ENCODE measurements at regions not wholly inside any gene's neighbourhood (a gene's known extent, or its start where the extent isn't known, plus 50 kb on each side); places are given as distances from the start of the nearest gene placed in this dataset.

DNA sequence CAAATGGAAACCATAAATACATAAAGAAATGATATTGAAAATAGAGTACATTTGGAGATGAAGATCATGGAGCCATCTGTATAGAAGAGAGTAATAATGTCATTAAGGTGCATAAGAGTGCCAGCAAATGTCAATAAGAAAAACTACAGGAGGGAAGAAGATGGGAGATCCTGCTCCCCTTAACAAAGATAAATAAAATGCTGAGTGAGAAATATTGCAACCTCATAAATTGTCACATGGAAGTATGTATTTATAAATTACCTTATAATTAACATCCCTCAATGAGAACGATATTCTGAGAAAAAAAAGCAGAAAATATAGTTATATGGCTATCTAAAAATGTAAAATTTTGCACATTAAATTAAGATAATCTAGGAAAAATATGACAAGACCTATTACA lies 155.2 kb upstream of the PRSS1 start:
- intact Hi-C loops (cut with micrococcal nuclease; ENCODE audit: unreplicated experiment), result no loop called here
- Histone ChIP-seq H3K9me3 (ENCODE audit: low read length) (no peaks in the 10 kb centered on the region), H3K27me3 (ENCODE audit: control insufficient read depth in 1 of 2, insufficient read depth in 2 of 2, low read length in 2 of 2) (no peaks in the 10 kb centered on the region; a peak in 1 of 5 replicates), H2AFZ (ENCODE audit: low read length) (no peak overlapping the region), H3K4me1 (ENCODE audit: insufficient read depth, low read length) (no peaks in the 10 kb centered on the region), H3K27ac (ENCODE audit: extremely low read length, insufficient read depth, low read length) (no peak overlapping the region), H4K20me1 (ENCODE audit: insufficient read depth, low read length) (no peaks in the 10 kb centered on the region), H3K4me2 (ENCODE audit: low read depth, low read length) (no peak overlapping the region), H3K79me2 (ENCODE audit: insufficient read depth, low read length) (no peaks in the 10 kb centered on the region), H3K4me3 (replicated peaks in 1 of 3; ENCODE audit: insufficient read depth in 1 of 3, low read depth in 2 of 3, low read length in 3 of 3) (no peak overlapping the region), H3K36me3 (replicated peaks in 1 of 2; ENCODE audit: control insufficient read depth in 1 of 2, insufficient read depth in 2 of 2, low read length in 2 of 2) (no peaks in the 10 kb centered on the region), H3K9ac (ENCODE audit: insufficient read depth, low read depth, low read length) (no peak overlapping the region)
- ChIA-PET POLR2A (no interaction called here), CTCF (ENCODE audit: low intra/inter-chr PET ratio, low total read pairs) (no interaction called here)
- BruUV-seq (replicated peaks), result no TSS peak
- no peak for ATAC-seq
- WGBS (ENCODE audit: low lambda C conversion rate), result 4% methylated on average over 1 of the region's 1 CpG
- in situ Hi-C loops (cut with HindIII; ENCODE audit: extremely low pct_ligation_motif_present, low pct_unique_long_range_greater_than_20kb), result no loop called here
- DNase-seq (ENCODE audit: low spot score), result no peak
- FAIRE-seq, result no peak
- TF ChIP-seq, protein P1, sequence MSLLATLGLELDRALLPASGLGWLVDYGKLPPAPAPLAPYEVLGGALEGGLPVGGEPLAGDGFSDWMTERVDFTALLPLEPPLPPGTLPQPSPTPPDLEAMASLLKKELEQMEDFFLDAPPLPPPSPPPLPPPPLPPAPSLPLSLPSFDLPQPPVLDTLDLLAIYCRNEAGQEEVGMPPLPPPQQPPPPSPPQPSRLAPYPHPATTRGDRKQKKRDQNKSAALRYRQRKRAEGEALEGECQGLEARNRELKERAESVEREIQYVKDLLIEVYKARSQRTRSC (CRISPR knock-in tag; IDR thresholded peaks at IDR 0.05; ENCODE audit: low read depth), result no peak
- TF ChIP-seq, protein P2, sequence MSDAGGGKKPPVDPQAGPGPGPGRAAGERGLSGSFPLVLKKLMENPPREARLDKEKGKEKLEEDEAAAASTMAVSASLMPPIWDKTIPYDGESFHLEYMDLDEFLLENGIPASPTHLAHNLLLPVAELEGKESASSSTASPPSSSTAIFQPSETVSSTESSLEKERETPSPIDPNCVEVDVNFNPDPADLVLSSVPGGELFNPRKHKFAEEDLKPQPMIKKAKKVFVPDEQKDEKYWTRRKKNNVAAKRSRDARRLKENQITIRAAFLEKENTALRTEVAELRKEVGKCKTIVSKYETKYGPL (CRISPR knock-in tag; IDR thresholded peaks at IDR 0.05), result no peak
- TF ChIP-seq SMARCE1 (IDR thresholded peaks at IDR 0.05; ENCODE audit: borderline replicate concordance), result no peak
- TF ChIP-seq, protein P3, sequence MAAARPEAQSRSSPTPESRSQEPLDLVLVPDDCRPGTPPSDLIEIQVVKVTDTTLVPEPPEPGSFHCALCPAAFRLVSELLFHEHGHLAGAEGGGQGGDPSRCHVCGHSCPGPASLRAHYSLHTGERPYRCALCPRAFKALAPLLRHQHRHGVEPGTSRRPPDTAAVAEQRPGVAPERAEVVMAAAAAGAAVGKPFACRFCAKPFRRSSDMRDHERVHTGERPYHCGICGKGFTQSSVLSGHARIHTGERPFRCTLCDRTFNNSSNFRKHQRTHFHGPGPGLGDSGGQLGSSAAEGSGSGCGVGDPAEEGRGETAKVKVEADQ (CRISPR knock-in tag; IDR thresholded peaks at IDR 0.05; ENCODE audit: borderline replicate concordance), result no peak
- TF ChIP-seq HNRNPH1 (optimal IDR thresholded peaks at IDR 0.05; ENCODE audit: low read depth, low read length), result no peak
- TF ChIP-seq TAF15 (IDR thresholded peaks at IDR 0.05; ENCODE audit: low read depth, low read length, poor library complexity, severe bottlenecking), result no peak
- TF ChIP-seq YY1 (IDR thresholded peaks at IDR 0.05; ENCODE audit: insufficient read depth, insufficient replicate concordance, low read depth, low read length), result no peak
- 0 out of 4 replicates have a peak, but pooled peaks of 1 of the 2 experiments have one; percentile 34 for TF ChIP-seq MAFK (conservative IDR thresholded peaks at IDR 0.05 in 1 of 2, IDR thresholded peaks at IDR 0.05 in 1 of 2; ENCODE audit: low read length in 2 of 2)
- TF ChIP-seq SRY (CRISPR knock-in tag; IDR thresholded peaks at IDR 0.05), result no peak
- no peak for TF ChIP-seq ZNF558 (CRISPR knock-in tag; IDR thresholded peaks at IDR 0.05; ENCODE audit: borderline replicate concordance)
- 0 out of 2 replicates have a peak, but pooled peaks have one; percentile 3 for TF ChIP-seq MAFF (IDR thresholded peaks at IDR 0.05; ENCODE audit: low read depth, low read length)
- TF ChIP-seq, protein P4, sequence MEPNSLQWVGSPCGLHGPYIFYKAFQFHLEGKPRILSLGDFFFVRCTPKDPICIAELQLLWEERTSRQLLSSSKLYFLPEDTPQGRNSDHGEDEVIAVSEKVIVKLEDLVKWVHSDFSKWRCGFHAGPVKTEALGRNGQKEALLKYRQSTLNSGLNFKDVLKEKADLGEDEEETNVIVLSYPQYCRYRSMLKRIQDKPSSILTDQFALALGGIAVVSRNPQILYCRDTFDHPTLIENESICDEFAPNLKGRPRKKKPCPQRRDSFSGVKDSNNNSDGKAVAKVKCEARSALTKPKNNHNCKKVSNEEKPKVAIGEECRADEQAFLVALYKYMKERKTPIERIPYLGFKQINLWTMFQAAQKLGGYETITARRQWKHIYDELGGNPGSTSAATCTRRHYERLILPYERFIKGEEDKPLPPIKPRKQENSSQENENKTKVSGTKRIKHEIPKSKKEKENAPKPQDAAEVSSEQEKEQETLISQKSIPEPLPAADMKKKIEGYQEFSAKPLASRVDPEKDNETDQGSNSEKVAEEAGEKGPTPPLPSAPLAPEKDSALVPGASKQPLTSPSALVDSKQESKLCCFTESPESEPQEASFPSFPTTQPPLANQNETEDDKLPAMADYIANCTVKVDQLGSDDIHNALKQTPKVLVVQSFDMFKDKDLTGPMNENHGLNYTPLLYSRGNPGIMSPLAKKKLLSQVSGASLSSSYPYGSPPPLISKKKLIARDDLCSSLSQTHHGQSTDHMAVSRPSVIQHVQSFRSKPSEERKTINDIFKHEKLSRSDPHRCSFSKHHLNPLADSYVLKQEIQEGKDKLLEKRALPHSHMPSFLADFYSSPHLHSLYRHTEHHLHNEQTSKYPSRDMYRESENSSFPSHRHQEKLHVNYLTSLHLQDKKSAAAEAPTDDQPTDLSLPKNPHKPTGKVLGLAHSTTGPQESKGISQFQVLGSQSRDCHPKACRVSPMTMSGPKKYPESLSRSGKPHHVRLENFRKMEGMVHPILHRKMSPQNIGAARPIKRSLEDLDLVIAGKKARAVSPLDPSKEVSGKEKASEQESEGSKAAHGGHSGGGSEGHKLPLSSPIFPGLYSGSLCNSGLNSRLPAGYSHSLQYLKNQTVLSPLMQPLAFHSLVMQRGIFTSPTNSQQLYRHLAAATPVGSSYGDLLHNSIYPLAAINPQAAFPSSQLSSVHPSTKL (CRISPR knock-in tag; IDR thresholded peaks at IDR 0.05), result no peak
- TF ChIP-seq REXO4 (CRISPR knock-in tag; IDR thresholded peaks at IDR 0.05; ENCODE audit: borderline replicate concordance), result no peak
